Left lung (tissue), 4 donors: ENCODE measurements at regions not wholly inside any gene's neighbourhood (a gene's known extent, or its start where the extent isn't known, plus 50 kb on each side); places are given as distances from the start of the nearest gene placed in this dataset.
"Not testable (repeated sequence)": the region's sequence is repeated elsewhere in the genome, so short reads cannot be mapped to it uniquely, and the experiment has no call there.

Experiments used
- ATAC-seq: fragments of 200-7000 bp; cut with Tn5 transposase; one replicate; pipeline ENCODE4 v1.9.1; 2020; ENCODE audit warnings: moderate library complexity
- DNase-seq, 4 donors: peaks; one replicate each; pipeline ENCODE4 v3.0.0-alpha.2; 2013 to 2020
- H3K27ac ChIP-seq, 2 donors: fragments of 200-600 bp; sonication (generic) in 1 of 2; one replicate each; pipeline versions ENCODE4 v1.5.0 to v1.8.0; 2020 to 2021
- H3K27me3 ChIP-seq, 2 donors: fragments of 200-600 bp; sonication (generic) in 1 of 2; one replicate each; pipeline versions ENCODE4 v1.5.0 to v1.8.0; 2020 to 2021
- H3K36me3 ChIP-seq, 2 donors: fragments of 200-600 bp; sonication (generic) in 1 of 2; one replicate each; pipeline versions ENCODE4 v1.5.0 to v1.8.0; 2020 to 2021
- H3K4me1 ChIP-seq, 2 donors: fragments of 200-600 bp; one replicate each; pipeline ENCODE4 v1.8.0; 2021
- H3K4me3 ChIP-seq, 2 donors: fragments of 200-600 bp; sonication (generic) in 1 of 2; one replicate each; pipeline versions ENCODE4 v1.5.0 to v1.8.0; 2020 to 2021; ENCODE audit warnings: mild to moderate bottlenecking in 1 of 2
- H3K9me3 ChIP-seq, 2 donors: fragments of 200-600 bp; sonication (generic) in 1 of 2; one replicate each; pipeline versions ENCODE4 v1.5.0 to v1.8.0; 2020 to 2021
- CTCF ChIP-seq, 2 donors: fragments of 200-600 bp; sonication (generic) in 1 of 2; IDR thresholded peaks; one replicate each; pipeline versions ENCODE4 v1.5.0 to v1.8.0; 2021; ENCODE audit warnings: antibody characterized with exemption in 2 of 2
- intact Hi-C, 2 donors: fragments of 100-400 bp; cut with DNase I; formaldehyde crosslinking; loops; one replicate each; pipeline versions ENCODE4 v1.11.2 to v1.14.2; 2022
- donor health status: DM: no; HTN: yes; CAD: no.
- donor health status: DM: no; HTN: no; CAD: no.

GRCh38 chr3:15998911-15999310 lies 175.6 kb upstream of the GALNT15 start:
- no peak for TF ChIP-seq CTCF (IDR thresholded peaks at IDR 0.05)
- Histone ChIP-seq H3K4me1 (no peaks in the 10 kb centered on the region), H3K9me3 (no peaks in the 10 kb centered on the region), H3K27me3 (no peaks in the 10 kb centered on the region), H3K27ac (no peak overlapping the region), H3K36me3 (no peaks in the 10 kb centered on the region), H3K4me3 (no peak overlapping the region)
- DNase-seq (no peak), ATAC-seq (no peak)
- intact Hi-C loops, result no loop called here

GRCh38 chr3:16004812-16005211 lies 169.7 kb upstream of the GALNT15 start:
- H3K27ac ChIP-seq, result no peak overlapping the region
- no peak for ATAC-seq
- no peak for TF ChIP-seq CTCF (IDR thresholded peaks at IDR 0.05)
- DNase-seq, result no peak
- H3K9me3 ChIP-seq, result peaks cover 0 to 7% of the 10 kb centered on the region in 2 donors
- no peaks in the 10 kb centered on the region for H3K27me3 ChIP-seq
- H3K4me3 ChIP-seq, result no peak overlapping the region
- H3K4me1 ChIP-seq, result no peaks in the 10 kb centered on the region
- intact Hi-C loops, result no loop called here
- no peaks in the 10 kb centered on the region for H3K36me3 ChIP-seq

GRCh38 chr3:16011376-16011775 lies 163.1 kb upstream of the GALNT15 start:
- no peak overlapping the region for H3K27ac ChIP-seq
- H3K36me3 ChIP-seq, result no peaks in the 10 kb centered on the region
- H3K4me3 ChIP-seq, result no peak overlapping the region
- intact Hi-C loops, result no loop called here
- ATAC-seq (no peak), DNase-seq (no peak)
- no peaks in the 10 kb centered on the region for H3K4me1 ChIP-seq
- H3K9me3 ChIP-seq, result peaks cover 0 to 7% of the 10 kb centered on the region in 2 donors
- TF ChIP-seq CTCF (IDR thresholded peaks at IDR 0.05), result no peak
- H3K27me3 ChIP-seq, result no peaks in the 10 kb centered on the region

GRCh38 chr3:16012086-16012485 lies 162.4 kb upstream of the GALNT15 start:
- intact Hi-C loops, result no loop called here
- TF ChIP-seq CTCF (IDR thresholded peaks at IDR 0.05), result no peak
- Histone ChIP-seq H3K4me3 (no peak overlapping the region), H3K9me3 (peaks cover 0 to 7% of the 10 kb centered on the region in 2 donors), H3K4me1 (no peaks in the 10 kb centered on the region), H3K27ac (no peak overlapping the region), H3K27me3 (no peaks in the 10 kb centered on the region), H3K36me3 (no peaks in the 10 kb centered on the region)
- DNase-seq (no peak), ATAC-seq (no peak)

DNA sequence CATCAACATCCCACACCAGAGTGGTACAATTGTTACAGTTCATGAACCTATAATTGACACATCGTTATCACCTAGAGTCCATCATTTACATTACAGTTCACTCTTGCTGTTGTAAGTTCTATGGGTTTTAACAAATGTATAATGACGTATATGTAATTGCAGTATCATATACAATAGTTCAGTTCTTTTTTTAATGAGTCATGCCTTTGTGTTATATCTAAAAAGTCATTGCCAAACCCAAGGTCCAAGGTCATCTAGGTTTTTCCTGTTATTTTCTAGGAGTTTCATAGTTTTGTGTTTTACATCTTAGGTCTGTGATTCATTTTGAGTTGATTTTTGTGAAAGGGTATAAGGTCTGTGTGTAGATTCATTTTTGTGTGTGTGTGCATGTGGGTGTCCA lies 160.9 kb upstream of the GALNT15 start:
- ATAC-seq, result no peak

DNA sequence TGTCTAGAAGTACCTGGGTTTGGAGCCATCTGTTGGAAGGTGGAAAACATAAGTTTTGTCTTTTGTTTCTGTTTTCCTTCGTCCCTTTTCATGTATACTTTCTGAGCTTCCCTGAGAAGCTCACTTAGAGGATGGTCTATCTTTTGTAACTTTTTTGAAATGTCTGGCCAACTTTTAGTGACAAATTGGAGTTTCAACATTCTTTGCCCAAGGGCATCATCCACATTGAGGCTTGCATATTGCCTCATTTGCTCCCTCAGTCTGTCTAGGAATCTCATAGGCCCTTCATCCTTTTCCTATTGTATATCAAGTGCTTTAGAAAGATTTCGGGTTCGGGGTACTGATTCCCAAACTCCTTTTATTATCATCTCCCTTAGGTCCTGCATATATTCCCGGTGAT lies 152.7 kb upstream of the GALNT15 start:
- H3K4me1 ChIP-seq, intact Hi-C loops, H3K27me3 ChIP-seq, H3K9me3 ChIP-seq, H3K4me3 ChIP-seq, H3K36me3 ChIP-seq, ATAC-seq, H3K27ac ChIP-seq, DNase-seq: not testable (repeated sequence)

More for the DNA sequence above, 160.9 kb upstream of the GALNT15 start:
- H3K9me3 ChIP-seq, result no peaks in the 10 kb centered on the region
- no peaks in the 10 kb centered on the region for H3K4me1 ChIP-seq
- H3K4me3 ChIP-seq, result no peak overlapping the region
- H3K27ac ChIP-seq, result no peak overlapping the region
- no peak for DNase-seq
- no peak for TF ChIP-seq CTCF (IDR thresholded peaks at IDR 0.05)
- intact Hi-C loops, result no loop called here
- H3K36me3 ChIP-seq, result no peaks in the 10 kb centered on the region
- no peaks in the 10 kb centered on the region for H3K27me3 ChIP-seq

- intact Hi-C loops, H3K9me3 ChIP-seq, H3K27me3 ChIP-seq, H3K4me3 ChIP-seq, DNase-seq, H3K36me3 ChIP-seq, ATAC-seq, H3K27ac ChIP-seq, H3K4me1 ChIP-seq: not testable (repeated sequence)
These were observed 150.6 kb upstream of the GALNT15 start for GRCh38 chr3:16023881-16024280.
